GM23248 (cell line): ENCODE measurements at regions not wholly inside any gene's neighbourhood (a gene's known extent, or its start where the extent isn't known, plus 50 kb on each side); places are given as distances from the start of the nearest gene placed in this dataset.

Source experiments
- EZH2 ChIP-seq: fragments of 200-600 bp; sonication (generic); IDR thresholded peaks from 2 replicates; pipeline ENCODE4 v1.6.1; 2018; ENCODE audit warnings: antibody characterized with exemption, mild to moderate bottlenecking; ENCODE audit not compliant: insufficient read depth, poor library complexity, severe bottlenecking
- EZH2phosphoT487 ChIP-seq: fragments of 200-600 bp; sonication (generic); IDR thresholded peaks from 2 replicates; pipeline ENCODE4 v1.6.1; 2018; ENCODE audit warnings: antibody characterized with exemption, moderate library complexity, mild to moderate bottlenecking, low read depth; ENCODE audit not compliant: insufficient read depth

GRCh38 chr15:47434596-47434995 is 282.7 kb upstream of the SEMA6D start:
- TF ChIP-seq EZH2 = no peak
- TF ChIP-seq EZH2phosphoT487 = no peak
